ENCODE measurements at regions not wholly inside any gene's neighbourhood (a gene's known extent, or its start where the extent isn't known, plus 50 kb on each side); places are given as distances from the start of the nearest gene placed in this dataset.
"Not testable (repeated sequence)": the region's sequence is repeated elsewhere in the genome, so short reads cannot be mapped to it uniquely, and the experiment has no call there.

DNA sequence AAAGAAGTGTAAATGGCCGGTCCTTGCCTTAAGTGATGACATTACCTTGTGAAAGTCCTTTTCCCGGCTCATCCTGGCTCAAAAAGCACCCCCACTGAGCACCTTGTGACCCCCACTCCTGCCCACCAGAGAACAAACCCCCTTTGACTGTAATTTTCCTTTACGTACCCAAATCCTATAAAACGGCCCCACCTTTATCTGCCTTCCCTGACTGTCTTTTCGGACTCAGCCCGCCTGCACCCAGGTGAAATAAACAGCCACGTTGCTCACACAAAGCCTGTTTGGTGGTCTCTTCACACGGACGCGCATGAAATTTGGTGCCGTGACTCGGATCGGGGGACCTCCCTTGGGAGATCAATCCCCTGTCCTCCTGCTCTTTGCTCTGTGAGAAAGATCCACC, 112.4 kb downstream of the NPY start:
- H3K4me1 ChIP-seq (ENCODE audit: control insufficient read depth, insufficient read depth, low read length) = peaks cover 38% of the 10 kb centered on the region
- H3K4me3 ChIP-seq (ENCODE audit: low read depth, low read length) = peak overlapping the region; percentile 77

DNA sequence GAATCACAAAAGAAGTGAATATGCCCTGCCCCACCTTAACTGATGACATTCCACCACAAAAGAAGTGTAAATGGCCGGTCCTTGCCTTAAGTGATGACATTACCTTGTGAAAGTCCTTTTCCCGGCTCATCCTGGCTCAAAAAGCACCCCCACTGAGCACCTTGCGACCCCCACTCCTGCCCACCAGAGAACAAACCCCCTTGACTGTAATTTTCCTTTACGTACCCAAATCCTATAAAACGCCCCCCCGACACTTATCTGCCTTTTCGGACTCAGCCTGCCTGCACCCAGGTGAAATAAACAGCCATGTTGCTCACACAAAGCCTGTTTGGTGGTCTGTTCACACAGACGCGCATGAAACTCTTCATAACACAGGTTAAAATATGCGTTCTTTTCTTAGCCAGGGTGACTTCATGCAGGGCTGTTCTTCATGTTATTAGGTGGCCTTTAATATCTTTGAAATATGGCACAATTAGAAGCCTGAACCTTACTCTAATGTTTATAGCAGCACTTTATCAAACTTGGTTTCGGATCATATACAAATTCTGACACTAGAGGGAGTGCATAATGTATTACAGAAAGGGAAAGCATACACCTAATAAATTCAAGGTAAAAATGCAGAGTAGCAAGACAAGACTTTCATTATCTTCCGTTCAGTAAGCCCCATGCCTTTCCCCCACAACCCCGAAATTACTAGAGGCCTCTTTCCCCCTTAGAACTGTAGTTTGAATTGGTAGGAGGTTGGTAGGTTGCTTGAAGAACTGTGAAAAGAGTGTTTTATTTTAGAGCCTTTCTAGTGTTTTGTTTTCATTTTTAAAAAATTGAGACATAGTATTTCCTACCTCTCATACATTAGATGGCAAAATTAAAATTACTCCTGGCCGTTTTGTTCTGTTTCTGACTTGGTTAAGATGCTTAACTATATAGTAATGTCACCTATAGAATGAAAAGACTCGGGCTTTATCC, 117.9 kb downstream of the NPY start:
- Histone ChIP-seq H3K9me3 (ENCODE audit: control insufficient read depth, insufficient read depth, low read length) (no peaks in the 10 kb centered on the region), H3K4me1 (ENCODE audit: control insufficient read depth, insufficient read depth, low read length) (peaks cover 51% of the 10 kb centered on the region), H3K27ac (ENCODE audit: low read depth, low read length) (peak overlapping the region; percentile 87), H3K4me3 (ENCODE audit: low read depth, low read length) (peak overlapping the region; percentile 65), H3K27me3 (ENCODE audit: control insufficient read depth, insufficient read depth, low read length) (no peaks in the 10 kb centered on the region), H3K36me3 (ENCODE audit: control insufficient read depth, insufficient read depth, low read length) (peaks cover 53% of the 10 kb centered on the region), H3K9ac (ENCODE audit: low read depth, low read length) (peak overlapping the region; percentile 34)

More for the DNA sequence above, 112.4 kb downstream of the NPY start:
- H3K27ac ChIP-seq (ENCODE audit: low read depth, low read length) = peak overlapping the region; percentile 71
- not testable (repeated sequence) for H3K27me3 ChIP-seq (ENCODE audit: control insufficient read depth, insufficient read depth, low read length); H3K9me3 ChIP-seq (ENCODE audit: control insufficient read depth, insufficient read depth, low read length); H3K36me3 ChIP-seq (ENCODE audit: control insufficient read depth, insufficient read depth, low read length)
- H3K9ac ChIP-seq (ENCODE audit: low read depth, low read length) = peak overlapping the region; percentile 81

DNA sequence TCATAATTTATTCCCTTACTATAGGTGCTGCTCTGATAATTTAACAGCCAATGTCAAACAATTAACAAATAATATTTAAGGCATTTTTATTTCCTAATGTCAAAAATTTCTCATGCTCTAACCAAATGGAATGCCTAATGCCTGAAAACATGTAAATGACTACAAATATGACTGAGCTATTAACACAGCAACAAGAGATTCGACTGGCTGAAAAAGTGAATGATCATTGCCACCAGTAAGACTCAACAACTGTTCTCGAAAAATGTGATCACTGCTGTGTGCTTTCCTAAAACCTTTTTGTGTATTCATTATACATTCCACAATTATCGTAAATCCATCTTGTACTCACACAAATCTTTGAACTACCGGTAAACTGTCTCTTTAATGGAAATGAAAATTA, 118.7 kb downstream of the NPY start:
- Histone ChIP-seq H3K9ac (ENCODE audit: low read depth, low read length) (no peak overlapping the region), H3K9me3 (ENCODE audit: control insufficient read depth, insufficient read depth, low read length) (no peaks in the 10 kb centered on the region), H3K4me1 (ENCODE audit: control insufficient read depth, insufficient read depth, low read length) (peaks cover 54% of the 10 kb centered on the region), H3K36me3 (ENCODE audit: control insufficient read depth, insufficient read depth, low read length) (peaks cover 56% of the 10 kb centered on the region), H3K27ac (ENCODE audit: low read depth, low read length) (peak overlapping the region; percentile 87), H3K27me3 (ENCODE audit: control insufficient read depth, insufficient read depth, low read length) (no peaks in the 10 kb centered on the region), H3K4me3 (ENCODE audit: low read depth, low read length) (peak overlapping the region; percentile 65)

DNA sequence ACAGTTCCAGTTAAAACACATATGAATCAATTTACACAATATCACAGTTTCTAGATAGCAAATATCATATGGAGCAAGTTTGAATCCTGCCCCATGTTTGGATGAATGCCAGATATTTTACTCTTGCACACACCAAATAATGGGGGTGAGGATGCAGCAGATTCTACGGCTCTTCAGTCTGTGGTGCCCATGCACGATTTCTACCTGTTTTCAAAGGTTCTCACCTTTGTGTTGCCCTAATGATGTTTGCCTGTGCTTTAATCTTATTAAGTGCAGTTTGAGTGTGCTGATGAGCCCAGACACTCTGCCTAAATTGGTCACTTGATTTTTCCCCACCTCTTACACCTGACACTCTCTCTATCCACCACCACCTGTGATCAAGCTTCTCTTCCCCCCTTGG, 119.6 kb downstream of the NPY start:
- peaks cover 56% of the 10 kb centered on the region for H3K36me3 ChIP-seq (ENCODE audit: control insufficient read depth, insufficient read depth, low read length)
- peak overlapping the region; percentile 65 for H3K4me3 ChIP-seq (ENCODE audit: low read depth, low read length)
- H3K4me1 ChIP-seq (ENCODE audit: control insufficient read depth, insufficient read depth, low read length) = peaks cover 54% of the 10 kb centered on the region

DNA sequence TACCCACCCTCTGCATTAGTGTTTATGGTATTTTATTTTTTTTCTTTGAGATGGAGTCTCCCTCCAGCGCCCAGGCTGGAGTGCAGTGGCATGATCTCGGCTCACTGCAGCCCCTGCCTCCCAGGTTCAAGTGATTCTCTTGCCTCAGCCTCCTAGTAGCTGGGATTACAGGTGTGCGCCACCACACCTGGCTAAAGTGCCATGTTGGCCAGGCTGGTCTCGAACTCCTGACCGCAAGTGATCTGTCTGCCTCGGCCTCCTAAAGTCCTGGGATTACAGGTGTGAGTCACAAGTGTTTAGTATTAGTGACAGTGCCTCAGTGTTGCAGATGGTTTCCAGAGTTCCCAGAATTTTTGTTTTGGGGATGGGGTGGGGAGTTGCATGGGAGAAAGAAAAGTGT, 120.3 kb downstream of the NPY start:
- Histone ChIP-seq H3K4me3 (ENCODE audit: low read depth, low read length) (no peak overlapping the region), H3K9ac (ENCODE audit: low read depth, low read length) (no peak overlapping the region), H3K27me3 (ENCODE audit: control insufficient read depth, insufficient read depth, low read length) (no peaks in the 10 kb centered on the region), H3K4me1 (ENCODE audit: control insufficient read depth, insufficient read depth, low read length) (peaks cover 54% of the 10 kb centered on the region), H3K9me3 (ENCODE audit: control insufficient read depth, insufficient read depth, low read length) (no peaks in the 10 kb centered on the region), H3K27ac (ENCODE audit: low read depth, low read length) (no peak overlapping the region), H3K36me3 (ENCODE audit: control insufficient read depth, insufficient read depth, low read length) (peaks cover 51% of the 10 kb centered on the region)

More for the DNA sequence above, 119.6 kb downstream of the NPY start:
- Histone ChIP-seq H3K9me3 (ENCODE audit: control insufficient read depth, insufficient read depth, low read length) (no peaks in the 10 kb centered on the region), H3K27ac (ENCODE audit: low read depth, low read length) (no peak overlapping the region), H3K27me3 (ENCODE audit: control insufficient read depth, insufficient read depth, low read length) (no peaks in the 10 kb centered on the region), H3K9ac (ENCODE audit: low read depth, low read length) (no peak overlapping the region)

DNA sequence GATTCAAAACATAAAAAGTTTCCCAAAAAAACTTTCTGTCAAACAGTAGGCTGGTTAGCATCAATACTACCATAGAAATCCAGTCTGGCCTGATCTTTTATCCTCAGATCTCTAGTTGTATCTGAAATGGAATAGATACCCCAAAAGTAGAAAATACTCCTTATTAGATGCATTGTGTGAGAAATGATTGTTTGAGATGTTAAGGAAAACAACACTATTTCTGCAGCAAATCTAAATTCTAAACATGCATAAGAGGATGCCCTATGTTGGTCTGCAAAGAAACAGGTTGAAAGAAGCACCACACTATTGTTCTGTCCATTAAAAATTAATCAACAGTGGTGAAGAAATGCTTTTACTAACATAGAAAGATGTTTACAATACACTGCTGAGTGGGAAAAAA, 121.0 kb downstream of the NPY start:
- no peaks in the 10 kb centered on the region for H3K27me3 ChIP-seq (ENCODE audit: control insufficient read depth, insufficient read depth, low read length)
- peaks cover 51% of the 10 kb centered on the region for H3K36me3 ChIP-seq (ENCODE audit: control insufficient read depth, insufficient read depth, low read length)
- no peak overlapping the region for H3K4me3 ChIP-seq (ENCODE audit: low read depth, low read length)
- H3K4me1 ChIP-seq (ENCODE audit: control insufficient read depth, insufficient read depth, low read length) = peaks cover 54% of the 10 kb centered on the region
- peak overlapping the region; percentile 4 for H3K27ac ChIP-seq (ENCODE audit: low read depth, low read length)
- no peaks in the 10 kb centered on the region for H3K9me3 ChIP-seq (ENCODE audit: control insufficient read depth, insufficient read depth, low read length)
- no peak overlapping the region for H3K9ac ChIP-seq (ENCODE audit: low read depth, low read length)

DNA sequence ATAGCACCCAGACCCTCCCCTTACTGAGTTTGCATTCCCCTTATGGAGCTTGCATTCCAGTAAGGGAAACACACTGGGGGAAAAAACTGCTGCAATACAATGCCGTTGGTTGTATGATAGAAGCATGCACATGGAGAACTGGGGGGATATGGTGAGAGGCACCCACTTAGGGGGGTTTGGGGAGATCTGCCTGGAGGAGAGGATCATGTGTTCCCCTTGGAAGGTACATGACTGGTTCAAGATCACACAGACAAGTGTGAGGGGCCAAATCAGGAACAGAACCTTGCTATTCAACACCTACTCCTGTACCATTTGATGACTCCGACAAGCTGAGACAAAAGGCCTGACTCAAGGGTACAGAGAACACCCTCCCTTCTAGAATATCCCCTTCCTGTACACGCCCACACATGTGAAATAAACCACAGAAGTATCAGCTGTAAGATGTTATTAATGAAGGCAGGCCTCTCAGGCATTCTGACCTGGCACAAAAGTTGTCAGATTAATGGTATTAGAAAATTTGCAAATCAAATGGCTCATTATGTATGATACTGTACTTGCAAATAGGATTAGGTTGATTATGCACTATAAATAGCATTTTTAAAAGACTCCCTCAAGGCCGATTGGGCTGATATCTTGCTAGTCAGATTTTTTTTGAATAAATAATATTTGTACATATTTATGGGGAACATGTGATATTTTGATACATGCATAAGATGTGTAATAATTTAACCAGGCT, 122.2 kb downstream of the NPY start:
- H3K4me3 ChIP-seq (ENCODE audit: low read depth, low read length) = no peak overlapping the region
- H3K4me1 ChIP-seq (ENCODE audit: control insufficient read depth, insufficient read depth, low read length) = peaks cover 58% of the 10 kb centered on the region
- peak overlapping the region; percentile 53 for H3K27ac ChIP-seq (ENCODE audit: low read depth, low read length)

DNA sequence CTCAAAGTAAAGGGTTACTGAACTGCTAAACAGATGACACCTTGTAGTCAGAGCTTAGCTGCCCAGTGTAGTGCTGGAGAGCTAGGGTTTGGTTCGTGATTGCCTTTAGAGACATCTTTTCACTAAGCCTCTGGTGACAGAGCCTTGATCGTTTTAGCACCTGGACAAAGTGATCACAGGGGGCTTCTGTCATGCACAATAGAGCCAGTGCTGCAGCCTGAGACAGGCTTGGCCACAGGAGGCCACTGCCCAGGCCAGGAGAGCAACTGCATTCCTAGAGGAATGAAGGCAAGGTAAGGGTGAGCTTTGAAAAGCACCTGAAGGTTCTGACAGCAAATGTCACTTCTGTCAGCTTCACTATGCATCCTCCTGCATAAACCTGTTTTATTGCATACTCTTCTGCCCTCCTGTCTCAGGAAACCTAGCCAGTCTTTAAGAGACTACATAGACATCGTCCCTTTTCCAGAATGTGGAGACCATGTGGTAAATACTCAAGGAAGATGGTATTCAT, 122.9 kb downstream of the NPY start:
- Histone ChIP-seq H3K27ac (ENCODE audit: low read depth, low read length) (peak overlapping the region; percentile 53), H3K9ac (ENCODE audit: low read depth, low read length) (no peak overlapping the region), H3K27me3 (ENCODE audit: control insufficient read depth, insufficient read depth, low read length) (no peaks in the 10 kb centered on the region), H3K4me3 (ENCODE audit: low read depth, low read length) (no peak overlapping the region), H3K36me3 (ENCODE audit: control insufficient read depth, insufficient read depth, low read length) (peaks cover 44% of the 10 kb centered on the region), H3K4me1 (ENCODE audit: control insufficient read depth, insufficient read depth, low read length) (peaks cover 58% of the 10 kb centered on the region), H3K9me3 (ENCODE audit: control insufficient read depth, insufficient read depth, low read length) (no peaks in the 10 kb centered on the region)

More for the DNA sequence above, 122.2 kb downstream of the NPY start:
- no peak overlapping the region for H3K9ac ChIP-seq (ENCODE audit: low read depth, low read length)
- no peaks in the 10 kb centered on the region for H3K9me3 ChIP-seq (ENCODE audit: control insufficient read depth, insufficient read depth, low read length)
- no peaks in the 10 kb centered on the region for H3K27me3 ChIP-seq (ENCODE audit: control insufficient read depth, insufficient read depth, low read length)
- H3K36me3 ChIP-seq (ENCODE audit: control insufficient read depth, insufficient read depth, low read length) = peaks cover 47% of the 10 kb centered on the region

DNA sequence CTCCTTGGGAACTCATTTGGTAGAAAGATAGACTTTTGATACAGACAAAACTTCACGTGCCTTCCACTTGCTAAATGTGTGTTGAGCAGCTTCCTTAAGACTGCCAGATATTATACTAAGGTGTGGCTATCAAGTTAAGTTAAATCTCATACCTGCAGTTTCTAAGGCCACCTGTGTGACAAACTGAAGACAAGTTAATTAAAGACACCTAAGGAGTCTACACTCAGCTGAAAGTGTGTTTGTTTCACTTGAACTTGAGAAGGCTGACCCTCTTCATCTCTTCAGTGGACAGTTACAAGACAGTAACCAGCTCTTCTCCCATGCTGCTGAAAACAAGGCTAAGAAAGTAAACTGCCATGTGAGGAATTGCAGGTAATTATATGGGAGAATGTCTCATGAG, 124.0 kb downstream of the NPY start:
- no peak overlapping the region for H3K27ac ChIP-seq (ENCODE audit: low read depth, low read length)
- no peak overlapping the region for H3K4me3 ChIP-seq (ENCODE audit: low read depth, low read length)
- H3K4me1 ChIP-seq (ENCODE audit: control insufficient read depth, insufficient read depth, low read length) = peaks cover 47% of the 10 kb centered on the region
- H3K27me3 ChIP-seq (ENCODE audit: control insufficient read depth, insufficient read depth, low read length) = no peaks in the 10 kb centered on the region
- H3K36me3 ChIP-seq (ENCODE audit: control insufficient read depth, insufficient read depth, low read length) = peaks cover 33% of the 10 kb centered on the region
- H3K9me3 ChIP-seq (ENCODE audit: control insufficient read depth, insufficient read depth, low read length) = no peaks in the 10 kb centered on the region
- no peak overlapping the region for H3K9ac ChIP-seq (ENCODE audit: low read depth, low read length)

DNA sequence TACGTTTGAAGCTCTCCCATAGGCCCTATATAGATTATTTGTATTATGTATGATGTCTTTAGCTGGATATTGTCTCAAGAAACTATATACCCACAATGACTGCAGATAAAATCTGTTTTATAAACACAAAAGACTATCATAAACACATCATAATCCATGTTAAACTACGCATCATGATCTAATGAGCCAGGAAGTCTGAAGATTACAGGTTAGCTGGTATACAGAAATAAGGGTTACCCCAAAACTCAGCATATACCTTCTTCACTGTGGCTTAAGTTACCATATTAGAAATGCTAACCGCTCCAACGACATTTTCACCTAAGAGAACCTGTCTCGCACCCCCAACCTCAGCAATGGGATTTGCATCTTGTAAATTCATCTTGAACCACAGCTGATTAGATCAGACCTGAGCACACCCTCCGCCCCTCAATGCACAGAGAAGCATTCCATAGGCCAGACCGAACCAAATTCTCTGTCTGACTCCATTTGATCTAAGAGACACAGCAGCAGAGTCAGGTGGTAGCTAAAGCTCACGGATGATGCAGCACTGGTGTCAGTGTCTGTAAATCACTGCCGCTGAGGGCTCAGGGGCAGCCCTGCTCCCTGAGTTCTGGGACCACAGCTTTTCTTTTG, 124.9 kb downstream of the NPY start:
- no peak overlapping the region for H3K9ac ChIP-seq (ENCODE audit: low read depth, low read length)

More for the DNA sequence above, 124.9 kb downstream of the NPY start:
- Histone ChIP-seq H3K27me3 (ENCODE audit: control insufficient read depth, insufficient read depth, low read length) (no peaks in the 10 kb centered on the region), H3K27ac (ENCODE audit: low read depth, low read length) (no peak overlapping the region), H3K4me3 (ENCODE audit: low read depth, low read length) (no peak overlapping the region), H3K36me3 (ENCODE audit: control insufficient read depth, insufficient read depth, low read length) (peaks cover 24% of the 10 kb centered on the region), H3K9me3 (ENCODE audit: control insufficient read depth, insufficient read depth, low read length) (peaks cover 2% of the 10 kb centered on the region; the same call in 1 of the 2 replicates), H3K4me1 (ENCODE audit: control insufficient read depth, insufficient read depth, low read length) (peaks cover 38% of the 10 kb centered on the region)

Data from HUES48 (cell line).